Kidney (tissue), 13 donors: ENCODE measurements at regions not wholly inside any gene's neighbourhood (a gene's known extent, or its start where the extent isn't known, plus 50 kb on each side); places are given as distances from the start of the nearest gene placed in this dataset.

Source experiments
- DNase-seq, 5 donors: peaks; one replicate each; pipeline ENCODE4 v3.0.0-alpha.2; 2013 to 2020
- FAIRE-seq: peaks from 2 replicates; lab custom pipeline; 2012; peaks lifted over from hg19 to GRCh38; lab: Jason Lieb, UNC
- H3K27ac ChIP-seq, 2 donors: one replicate each; pipeline ENCODE4 v1.7.0; 2013; ENCODE audit warnings: low read depth in 2 of 2, low read length in 2 of 2, inconsistent platforms in 1 of 2
- H3K27me3 ChIP-seq: one replicate; pipeline ENCODE4 v1.7.1; 2013; ENCODE audit warnings: low read length, inconsistent platforms; ENCODE audit not compliant: control insufficient read depth, insufficient read depth
- H3K36me3 ChIP-seq, 3 donors: one replicate each; pipeline versions ENCODE4 v1.7.0 to v1.7.1; 2013; ENCODE audit warnings: low read length in 3 of 3, control low read depth in 1 of 3, inconsistent platforms in 1 of 3; ENCODE audit not compliant: insufficient read depth in 3 of 3, control insufficient read depth in 2 of 3
- H3K4me1 ChIP-seq, 3 donors: one replicate each; pipeline versions ENCODE4 v1.7.0 to v1.7.1; 2013; ENCODE audit warnings: low read length in 3 of 3, inconsistent platforms in 1 of 3, low read depth in 1 of 3; ENCODE audit not compliant: control insufficient read depth in 2 of 3, insufficient read depth in 2 of 3
- H3K4me3 ChIP-seq, 3 donors: one replicate each; pipeline versions ENCODE4 v1.7.0 to v1.8.1; 2013; ENCODE audit warnings: low read length in 3 of 3, control low read depth in 1 of 3, inconsistent platforms in 1 of 3
- H3K9ac ChIP-seq, 3 donors: one replicate each; pipeline versions ENCODE4 v1.7.0 to v1.7.1; 2013; ENCODE audit warnings: low read length in 3 of 3, control low read depth in 1 of 3, inconsistent platforms in 1 of 3
- H3K9me3 ChIP-seq, 3 donors: one replicate each; pipeline versions ENCODE4 v1.7.0 to v1.7.1; 2013; ENCODE audit warnings: low read length in 3 of 3, control low read depth in 1 of 3, inconsistent platforms in 1 of 3; ENCODE audit not compliant: control insufficient read depth in 2 of 3, insufficient read depth in 1 of 3
- intact Hi-C: fragments of 100-400 bp; cut with DNase I; formaldehyde crosslinking; loops from one replicate; pipeline ENCODE4 v1.11.1; 2022
- TF ChIP-seq, protein P1 (sequence below): IDR thresholded peaks from 3 replicates; pipeline ENCODE4 v1.5.1; 2012; ENCODE audit warnings: mild to moderate bottlenecking, moderate library complexity, borderline replicate concordance; ENCODE audit not compliant: insufficient read depth; ENCODE audit errors: extremely low read depth
- donor health status: control.
- donor health status: control.
- donor health status: control.
- donor health status: control.
- donor health status: control.
- donor health status: DM: yes; HTN: yes; CAD: no.
- donor health status: Normal renal cell carcinoma (clear cell type).

DNA sequence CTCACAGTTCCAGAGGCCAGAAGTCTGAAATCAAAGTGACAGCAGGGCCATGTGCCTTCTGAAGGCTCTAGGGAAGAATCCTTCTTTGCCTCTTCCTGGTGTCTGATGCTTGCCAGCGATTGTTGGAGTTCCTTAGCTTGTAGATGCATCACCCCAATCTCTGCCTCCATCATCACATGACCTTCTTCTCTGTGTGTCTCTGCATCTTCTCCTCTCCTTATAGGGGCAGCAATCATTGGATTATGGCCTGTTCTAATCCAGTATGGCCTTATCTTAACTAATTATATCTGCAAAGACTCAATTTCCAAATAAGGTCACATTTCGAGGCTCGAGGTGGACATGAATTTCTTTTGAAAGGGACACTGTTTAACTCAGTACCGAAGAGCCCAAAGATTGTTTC lies 71.7 kb upstream of the RAI2 start:
- intact Hi-C loops: no loop called here
- H3K9me3 ChIP-seq: no peaks in the 10 kb centered on the region
- no peak overlapping the region for H3K4me3 ChIP-seq
- no peak for DNase-seq
- FAIRE-seq: no peak
- H3K27ac ChIP-seq: no peak overlapping the region
- TF ChIP-seq, protein P1, sequence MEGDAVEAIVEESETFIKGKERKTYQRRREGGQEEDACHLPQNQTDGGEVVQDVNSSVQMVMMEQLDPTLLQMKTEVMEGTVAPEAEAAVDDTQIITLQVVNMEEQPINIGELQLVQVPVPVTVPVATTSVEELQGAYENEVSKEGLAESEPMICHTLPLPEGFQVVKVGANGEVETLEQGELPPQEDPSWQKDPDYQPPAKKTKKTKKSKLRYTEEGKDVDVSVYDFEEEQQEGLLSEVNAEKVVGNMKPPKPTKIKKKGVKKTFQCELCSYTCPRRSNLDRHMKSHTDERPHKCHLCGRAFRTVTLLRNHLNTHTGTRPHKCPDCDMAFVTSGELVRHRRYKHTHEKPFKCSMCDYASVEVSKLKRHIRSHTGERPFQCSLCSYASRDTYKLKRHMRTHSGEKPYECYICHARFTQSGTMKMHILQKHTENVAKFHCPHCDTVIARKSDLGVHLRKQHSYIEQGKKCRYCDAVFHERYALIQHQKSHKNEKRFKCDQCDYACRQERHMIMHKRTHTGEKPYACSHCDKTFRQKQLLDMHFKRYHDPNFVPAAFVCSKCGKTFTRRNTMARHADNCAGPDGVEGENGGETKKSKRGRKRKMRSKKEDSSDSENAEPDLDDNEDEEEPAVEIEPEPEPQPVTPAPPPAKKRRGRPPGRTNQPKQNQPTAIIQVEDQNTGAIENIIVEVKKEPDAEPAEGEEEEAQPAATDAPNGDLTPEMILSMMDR: no peak
- H3K36me3 ChIP-seq: no peaks in the 10 kb centered on the region
- H3K27me3 ChIP-seq: peaks cover 2% of the 10 kb centered on the region
- H3K4me1 ChIP-seq: no peaks in the 10 kb centered on the region
- H3K9ac ChIP-seq: no peak overlapping the region

DNA sequence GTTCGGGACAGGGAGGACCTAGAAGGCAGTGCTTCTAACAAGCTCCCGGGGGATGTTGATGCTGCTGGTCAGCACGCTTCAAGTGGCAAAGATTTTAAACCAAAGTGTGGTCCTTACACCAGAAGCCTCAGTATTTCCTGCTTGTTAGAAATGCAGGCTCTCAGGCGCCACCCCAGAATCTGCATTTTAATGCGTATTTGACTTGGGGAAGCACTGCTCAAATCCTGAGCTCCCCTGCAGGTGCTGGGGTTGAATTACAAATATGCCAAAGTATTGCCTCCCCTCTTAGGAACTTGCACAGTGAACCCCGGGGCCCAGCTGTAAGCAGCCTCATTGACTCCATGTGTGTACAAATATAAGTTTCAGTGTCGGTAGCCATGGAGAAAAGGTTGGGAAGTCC lies 70.8 kb upstream of the RAI2 start:
- Histone ChIP-seq H3K4me3 (no peak overlapping the region), H3K27ac (no peak overlapping the region), H3K36me3 (no peaks in the 10 kb centered on the region), H3K4me1 (no peaks in the 10 kb centered on the region), H3K27me3 (peaks cover 2% of the 10 kb centered on the region), H3K9ac (no peak overlapping the region), H3K9me3 (no peaks in the 10 kb centered on the region)
- FAIRE-seq (no peak), DNase-seq (no peak)
- TF ChIP-seq, protein P1: no peak
- intact Hi-C loops: no loop called here

GRCh38 chrX:17930850-17931249 lies 69.8 kb upstream of the RAI2 start:
- no peaks in the 10 kb centered on the region for H3K4me1 ChIP-seq
- H3K27ac ChIP-seq: no peak overlapping the region
- no peaks in the 10 kb centered on the region for H3K9me3 ChIP-seq
- DNase-seq (no peak), FAIRE-seq (no peak)
- no peaks in the 10 kb centered on the region for H3K36me3 ChIP-seq
- intact Hi-C loops: no loop called here
- no peak overlapping the region for H3K4me3 ChIP-seq
- no peak overlapping the region for H3K9ac ChIP-seq
- peaks cover 2% of the 10 kb centered on the region for H3K27me3 ChIP-seq
- TF ChIP-seq, protein P1: no peak

DNA sequence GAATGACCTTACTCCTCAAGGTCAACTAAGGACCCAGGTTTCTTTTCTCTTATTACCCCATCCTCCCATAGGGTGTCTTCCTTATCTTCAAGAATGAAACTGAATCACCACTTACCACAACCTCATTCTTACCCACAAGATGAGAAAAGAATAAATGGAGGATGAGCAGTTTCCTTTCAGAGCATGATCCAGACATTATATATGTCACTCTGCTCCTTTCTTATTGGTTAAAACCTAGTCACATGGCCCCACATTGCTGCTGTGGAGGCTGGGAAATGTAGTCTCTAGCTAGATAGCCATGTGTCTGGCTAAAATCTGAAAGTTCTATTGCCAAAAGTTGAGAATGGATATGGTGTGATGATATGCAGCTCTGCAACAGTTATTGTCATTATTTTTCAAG lies 62.4 kb upstream of the RAI2 start:
- H3K4me3 ChIP-seq: no peak overlapping the region
- intact Hi-C loops: no loop called here
- H3K9me3 ChIP-seq: no peaks in the 10 kb centered on the region
- FAIRE-seq: no peak
- H3K36me3 ChIP-seq: no peaks in the 10 kb centered on the region
- H3K27ac ChIP-seq: no peak overlapping the region
- H3K27me3 ChIP-seq: no peaks in the 10 kb centered on the region
- H3K4me1 ChIP-seq: no peaks in the 10 kb centered on the region
- DNase-seq: no peak
- TF ChIP-seq, protein P1: no peak
- no peak overlapping the region for H3K9ac ChIP-seq
